RPMI7951 (cell line): ENCODE measurements at regions not wholly inside any gene's neighbourhood (a gene's known extent, or its start where the extent isn't known, plus 50 kb on each side); places are given as distances from the start of the nearest gene placed in this dataset.
A peak's percentile ranks its signal among the peaks of the same experiment; 100 is the strongest.

ENCODE experiments used
- DNase-seq: peaks from one replicate; pipeline ENCODE4 v3.0.0-alpha.2; 2012; ENCODE audit warnings: low read depth

- DNase-seq: no peak
Observed at GRCh38 chr12:93103154-93103553, 174.1 kb upstream of the EEA1 start.

DNA sequence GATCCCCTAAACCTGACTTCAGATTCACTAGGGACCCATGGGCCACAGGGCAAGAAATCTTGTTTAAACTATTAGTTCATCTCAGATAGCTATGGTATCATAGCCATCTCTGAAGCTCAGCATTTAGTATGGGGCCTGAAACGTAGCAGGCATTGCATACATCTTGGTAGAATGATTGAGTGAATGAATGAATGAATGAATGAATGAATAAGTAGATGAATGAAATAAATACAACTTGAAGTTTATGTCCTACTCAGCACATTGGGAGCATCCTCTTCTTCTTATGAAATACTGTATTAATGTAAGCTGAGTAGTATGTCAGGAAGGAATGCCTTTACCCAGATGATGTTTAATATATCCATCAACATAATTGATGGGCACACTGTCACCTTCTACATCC is 175.4 kb upstream of the EEA1 start:
- DNase-seq: no peak

DNA sequence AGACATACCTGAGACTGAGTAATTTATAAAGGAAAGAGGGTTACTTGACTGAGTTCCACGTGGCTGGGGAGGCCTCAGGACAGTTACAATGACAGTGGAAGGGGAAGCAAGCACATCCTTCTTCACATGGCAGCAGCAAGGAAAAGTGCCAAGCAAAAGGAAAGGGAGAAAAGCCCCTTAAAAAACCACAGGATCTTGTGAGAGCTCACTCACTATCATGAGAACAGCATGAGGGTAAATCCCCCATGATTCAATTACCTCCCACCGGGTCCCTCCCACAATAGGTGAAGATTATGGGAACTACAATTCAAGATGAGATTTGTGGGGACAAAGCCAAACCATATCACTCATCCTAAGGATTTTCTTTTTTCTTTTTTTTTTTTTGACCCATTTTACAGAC is 177.8 kb upstream of the EEA1 start:
- no peak for DNase-seq

- no peak for DNase-seq
Observed at GRCh38 chr12:93107514-93108312, 178.6 kb upstream of the EEA1 start.

DNA sequence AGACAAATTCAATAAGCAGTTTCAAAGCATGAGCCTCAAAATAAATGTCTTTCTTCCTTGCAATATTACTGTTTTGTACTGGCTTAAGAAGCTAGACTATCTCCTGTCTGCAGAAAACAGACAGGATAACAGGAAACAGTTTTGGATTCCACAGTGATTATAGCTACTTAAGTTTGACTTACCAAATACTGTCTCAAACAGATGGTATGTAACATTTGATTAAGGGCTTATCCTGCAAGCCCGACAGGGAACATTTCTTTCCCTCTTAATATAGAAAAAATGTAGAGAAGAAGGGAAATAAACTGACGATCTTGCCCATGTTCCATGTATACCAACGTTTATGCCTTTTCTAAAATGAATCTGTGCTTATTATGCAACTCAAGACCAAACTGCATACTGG is 179.9 kb upstream of the EEA1 start:
- DNase-seq: no peak

DNA sequence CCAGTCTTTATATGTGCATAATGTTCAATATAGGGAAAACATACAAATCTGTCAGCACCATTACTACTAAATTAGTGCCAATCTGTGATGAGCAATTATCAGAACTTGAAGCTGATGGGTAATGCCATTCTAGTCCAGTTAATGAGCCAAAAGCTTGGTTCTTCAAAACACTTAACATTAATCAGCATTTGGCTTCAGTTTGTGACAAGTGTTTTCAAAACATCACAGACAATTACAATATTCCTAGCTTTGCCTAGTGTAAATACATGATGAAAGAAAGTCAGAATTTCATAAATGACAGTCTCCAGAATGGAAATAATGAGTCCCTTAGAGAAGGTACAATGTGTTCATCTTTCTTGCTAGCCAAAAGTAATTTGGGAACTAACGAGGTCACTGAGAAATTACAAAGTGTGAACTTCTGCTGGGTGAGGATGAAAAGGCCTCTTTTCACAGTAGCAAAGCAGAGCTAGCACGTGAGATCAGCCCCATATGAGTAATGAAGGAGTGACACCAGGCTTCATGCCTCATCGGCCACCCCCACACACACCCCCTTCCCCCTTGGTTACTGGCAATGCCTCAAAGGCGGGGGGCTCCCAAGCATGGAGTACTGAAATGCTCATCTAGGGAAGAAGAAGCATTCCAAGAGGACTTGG is 180.6 kb upstream of the EEA1 start:
- no peak for DNase-seq

DNA sequence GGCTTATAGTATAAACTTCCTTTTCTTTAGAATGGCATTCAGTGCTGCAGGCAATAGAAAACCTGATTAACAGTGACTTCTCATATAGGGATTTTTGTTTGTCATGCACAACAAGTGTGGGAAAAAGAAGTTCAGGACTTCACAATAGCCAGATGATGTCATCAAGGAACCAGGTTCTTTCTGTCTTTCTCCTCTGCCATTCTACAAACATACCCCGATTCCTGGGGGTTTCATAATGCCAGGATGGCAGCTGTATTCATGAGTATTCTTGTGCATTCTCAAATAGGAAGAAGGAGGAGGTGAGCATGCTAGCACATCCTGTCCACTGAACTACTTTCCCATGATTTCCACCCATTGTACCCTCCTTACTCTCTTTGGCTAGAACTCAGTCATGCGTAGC is 182.7 kb upstream of the EEA1 start:
- DNase-seq: no peak

DNA sequence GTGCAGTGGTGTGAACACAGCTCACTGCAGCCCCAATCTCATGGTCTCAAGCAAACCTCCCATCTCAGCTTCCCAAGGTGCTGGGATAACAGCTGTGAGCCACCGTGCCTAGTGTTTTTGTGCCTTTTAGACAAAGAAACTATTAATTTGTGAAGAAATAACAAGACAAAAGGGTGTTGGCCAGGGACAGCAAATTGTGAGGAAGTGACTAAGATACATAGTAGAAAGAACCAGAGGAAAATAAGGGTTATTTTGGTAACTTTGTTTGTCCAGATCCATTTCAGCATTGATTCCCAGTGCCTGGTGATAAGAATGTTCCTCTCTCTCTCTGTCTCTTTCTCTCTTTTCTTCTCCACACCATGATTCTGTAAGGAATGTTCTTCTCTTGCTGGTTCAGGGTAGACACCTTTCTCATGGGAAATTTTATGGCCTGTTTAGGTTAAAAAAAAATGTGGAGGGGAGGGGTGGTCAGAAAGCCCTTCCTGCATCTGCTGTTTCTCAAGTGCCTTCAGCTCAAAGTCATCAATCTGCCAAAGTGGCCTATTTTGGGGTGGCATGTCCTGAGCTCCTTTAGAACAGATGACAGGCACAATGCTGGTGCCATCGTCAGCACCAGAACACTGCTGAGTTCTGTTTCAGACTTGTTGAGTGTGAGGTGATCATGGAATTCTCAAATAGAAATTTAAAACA is 184.4 kb upstream of the EEA1 start:
- DNase-seq: no peak

DNA sequence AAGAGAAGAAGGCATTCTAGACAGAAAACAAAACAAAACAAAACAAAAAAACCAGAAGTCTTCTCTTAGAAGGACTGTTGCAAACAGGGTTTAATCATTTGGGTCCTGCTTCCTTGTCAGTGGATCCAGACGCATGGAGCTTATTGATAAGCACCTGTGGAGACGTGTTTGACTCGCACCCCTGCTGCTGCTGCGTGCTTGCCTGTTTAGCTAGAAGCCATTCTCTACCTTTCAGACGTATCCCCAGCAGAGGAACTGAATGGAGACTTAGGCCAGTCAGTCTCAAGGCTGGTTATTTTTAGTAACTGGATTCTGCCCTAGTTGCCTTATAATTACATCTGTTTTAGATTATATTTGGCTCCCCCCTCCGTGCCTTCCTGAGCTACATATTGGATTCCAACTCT is 186.1 kb upstream of the EEA1 start:
- peak; percentile 47 for DNase-seq

DNA sequence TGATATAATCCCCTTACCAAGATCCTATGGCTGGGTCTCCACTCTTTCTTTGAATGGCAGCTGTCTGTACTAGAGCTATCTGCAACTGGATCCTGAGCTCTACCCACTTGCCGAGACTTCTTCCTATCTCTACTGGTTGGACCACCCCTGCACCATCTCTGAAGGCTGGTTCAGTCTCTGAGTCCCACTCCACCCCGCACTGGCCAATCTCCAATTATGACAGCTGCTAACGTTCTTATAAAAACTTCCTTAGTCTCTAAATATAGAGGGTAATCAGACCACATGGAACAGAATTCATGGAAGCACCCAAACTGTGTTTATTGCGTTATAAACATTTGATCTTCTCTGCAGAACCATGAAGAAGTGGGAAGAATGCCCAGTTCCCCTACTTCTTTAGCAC is 186.6 kb upstream of the EEA1 start:
- DNase-seq: peak; percentile 36

DNA sequence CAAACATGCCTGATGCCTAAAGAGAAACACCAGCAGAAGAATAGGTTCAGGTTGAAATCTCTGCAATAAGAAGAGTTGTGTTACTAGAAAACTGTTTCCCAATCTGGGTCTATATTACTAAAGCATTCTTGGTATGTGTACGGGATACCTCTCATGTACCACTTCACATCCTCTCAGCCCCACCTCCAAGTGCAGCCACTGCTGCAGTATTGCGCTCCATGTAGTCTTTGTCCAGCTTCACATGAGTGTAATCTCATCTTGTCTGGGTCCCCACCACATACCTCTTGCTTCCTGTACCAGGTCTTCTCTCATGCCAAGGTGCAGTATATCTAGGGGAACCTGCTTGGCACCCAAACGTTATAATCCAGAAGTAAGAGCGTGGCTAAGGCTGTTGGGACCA is 187.5 kb upstream of the EEA1 start:
- DNase-seq: no peak

- DNase-seq: peak; percentile 26
Observed at GRCh38 chr12:93121729-93122488, 192.8 kb upstream of the EEA1 start.

DNA sequence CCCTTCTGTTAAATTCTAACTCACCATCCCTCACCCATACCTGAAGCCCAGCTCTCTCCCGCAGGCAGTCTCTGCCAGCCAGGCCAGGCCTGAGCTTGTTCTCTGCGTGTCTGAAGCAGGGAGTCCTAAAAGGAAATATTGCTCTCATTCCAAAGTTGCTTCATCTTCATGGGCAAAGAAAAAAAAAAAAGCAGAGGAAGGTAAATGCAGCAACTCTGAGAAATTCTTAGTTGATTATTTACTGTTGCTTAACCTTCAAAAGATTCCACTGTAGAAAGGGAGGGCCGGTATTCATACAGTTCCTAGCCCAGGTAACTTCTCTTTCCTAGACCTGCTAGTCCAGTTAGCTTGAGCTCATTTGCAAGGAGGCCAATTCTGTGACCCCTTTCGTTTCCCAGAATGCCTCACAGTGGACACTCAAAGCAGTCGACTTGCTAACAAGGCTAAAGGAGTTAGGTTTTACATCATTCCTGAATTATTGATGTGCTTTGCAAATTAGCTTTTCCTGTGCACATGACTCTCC is 193.5 kb upstream of the EEA1 start:
- no peak for DNase-seq

DNA sequence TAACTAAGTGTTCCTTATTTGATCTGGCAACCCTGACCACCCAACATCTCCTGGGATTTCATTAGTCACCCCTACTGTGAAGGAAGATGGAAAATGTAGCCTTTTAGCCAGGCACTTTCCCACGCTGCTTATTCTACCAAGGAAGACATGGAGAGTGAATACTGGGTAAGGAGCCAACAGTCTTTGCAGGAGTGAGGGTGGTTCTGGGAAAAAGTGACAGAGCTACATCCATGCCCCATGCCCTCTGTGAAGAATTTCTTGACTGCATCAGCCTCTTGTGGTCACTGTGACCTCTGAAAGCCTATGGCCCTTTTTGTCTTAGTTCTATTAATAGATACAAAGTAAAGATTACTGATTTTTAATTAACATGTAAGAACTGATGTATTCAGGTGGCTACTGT is 196.0 kb upstream of the EEA1 start:
- DNase-seq: peak; percentile 3

- DNase-seq: peak; percentile 33
Observed at GRCh38 chr12:93126069-93126474, 197.0 kb upstream of the EEA1 start.

GRCh38 chr12:93127107-93127560 is 198.0 kb upstream of the EEA1 start:
- no peak for DNase-seq

DNA sequence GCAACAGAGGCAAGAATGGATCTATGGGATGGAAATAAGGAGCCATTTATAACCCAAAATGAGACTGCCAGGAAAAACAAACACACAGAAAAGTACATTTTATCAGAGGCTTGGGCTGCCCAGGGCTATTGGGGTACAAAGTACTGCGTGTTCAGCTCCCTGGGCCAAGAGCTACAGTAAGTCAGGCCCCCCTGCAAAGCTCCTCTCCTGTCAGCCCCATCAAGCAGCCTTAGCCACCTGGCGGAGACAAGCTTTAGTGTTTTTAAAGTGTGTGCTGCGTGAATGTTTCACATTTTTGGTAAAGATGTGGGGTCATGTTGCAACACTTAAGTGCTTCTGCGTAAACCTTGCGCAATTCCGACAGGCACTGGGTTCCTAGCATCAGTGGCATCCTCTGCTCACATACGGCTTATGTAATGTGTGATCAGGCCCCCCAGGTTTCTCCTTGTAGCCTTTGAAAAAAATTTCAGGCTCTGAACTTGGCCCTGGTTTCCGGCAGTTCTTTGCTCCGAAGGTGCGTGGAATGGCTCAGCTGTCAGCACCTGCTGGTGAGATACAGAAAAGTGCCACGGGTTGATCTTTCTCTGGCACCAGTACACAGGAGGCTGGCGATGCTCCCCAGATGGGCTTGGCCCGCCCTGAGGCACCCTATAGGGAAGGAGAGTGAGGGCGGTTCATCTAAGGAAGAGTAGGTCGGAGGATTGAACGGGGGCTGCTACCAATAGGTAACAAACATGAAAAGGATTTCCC is 198.7 kb upstream of the EEA1 start:
- DNase-seq: peak; percentile 48

DNA sequence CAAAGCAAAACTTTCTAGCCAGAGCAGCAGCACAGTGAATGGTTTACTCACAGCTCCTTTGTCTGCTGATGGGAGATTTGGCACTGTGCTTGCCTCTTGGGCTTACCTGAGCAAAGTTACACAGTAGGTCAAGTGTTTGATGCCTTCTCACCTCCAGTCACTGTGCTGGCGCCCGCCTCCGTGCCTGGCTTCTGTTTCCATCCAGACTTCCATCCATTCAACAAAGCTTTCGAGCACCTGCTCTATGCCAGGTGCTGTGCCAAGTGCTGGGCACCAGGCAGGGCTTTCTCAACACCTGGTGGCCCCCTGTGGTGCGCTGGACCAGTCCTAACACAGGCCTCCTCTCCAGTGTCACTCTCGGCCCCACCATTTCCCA is 199.2 kb upstream of the EEA1 start:
- no peak for DNase-seq

- no peak for DNase-seq
Observed at GRCh38 chr12:93130366-93131054, 201.4 kb upstream of the EEA1 start.

GRCh38 chr12:93133361-93133760 is 204.3 kb upstream of the EEA1 start:
- DNase-seq: no peak
